ENCODE measurements at regions not wholly inside any gene's neighbourhood (a gene's known extent, or its start where the extent isn't known, plus 50 kb on each side); places are given as distances from the start of the nearest gene placed in this dataset.

DNA sequence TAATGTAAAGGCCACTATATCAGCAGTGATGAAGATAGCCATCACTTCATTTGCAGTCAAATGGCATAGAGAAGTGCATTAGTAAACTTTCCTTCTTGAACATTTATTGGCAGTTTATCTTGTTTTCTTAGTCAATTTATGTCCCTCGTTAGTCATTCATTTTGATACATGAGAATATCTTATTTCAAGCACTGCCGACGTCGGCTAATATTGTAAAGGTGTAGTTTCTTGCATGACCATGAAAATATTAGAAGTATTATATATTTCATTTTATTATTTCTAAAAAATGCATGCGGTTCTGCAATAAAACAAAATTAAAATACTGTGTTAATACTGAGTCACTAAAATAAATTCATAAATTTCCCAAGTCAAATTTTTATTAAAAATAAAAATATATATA is 751.6 kb upstream of the ROBO1 start:
- H3K4me3 ChIP-seq (ENCODE audit: low read depth, low read length) = no peak overlapping the region
- H3K36me3 ChIP-seq (ENCODE audit: control insufficient read depth, insufficient read depth, low read length) = no peaks in the 10 kb centered on the region
- DNase-seq (ENCODE audit: low read depth) = no peak
- TF ChIP-seq, protein P1, sequence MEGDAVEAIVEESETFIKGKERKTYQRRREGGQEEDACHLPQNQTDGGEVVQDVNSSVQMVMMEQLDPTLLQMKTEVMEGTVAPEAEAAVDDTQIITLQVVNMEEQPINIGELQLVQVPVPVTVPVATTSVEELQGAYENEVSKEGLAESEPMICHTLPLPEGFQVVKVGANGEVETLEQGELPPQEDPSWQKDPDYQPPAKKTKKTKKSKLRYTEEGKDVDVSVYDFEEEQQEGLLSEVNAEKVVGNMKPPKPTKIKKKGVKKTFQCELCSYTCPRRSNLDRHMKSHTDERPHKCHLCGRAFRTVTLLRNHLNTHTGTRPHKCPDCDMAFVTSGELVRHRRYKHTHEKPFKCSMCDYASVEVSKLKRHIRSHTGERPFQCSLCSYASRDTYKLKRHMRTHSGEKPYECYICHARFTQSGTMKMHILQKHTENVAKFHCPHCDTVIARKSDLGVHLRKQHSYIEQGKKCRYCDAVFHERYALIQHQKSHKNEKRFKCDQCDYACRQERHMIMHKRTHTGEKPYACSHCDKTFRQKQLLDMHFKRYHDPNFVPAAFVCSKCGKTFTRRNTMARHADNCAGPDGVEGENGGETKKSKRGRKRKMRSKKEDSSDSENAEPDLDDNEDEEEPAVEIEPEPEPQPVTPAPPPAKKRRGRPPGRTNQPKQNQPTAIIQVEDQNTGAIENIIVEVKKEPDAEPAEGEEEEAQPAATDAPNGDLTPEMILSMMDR (IDR thresholded peaks at IDR 0.05; ENCODE audit: insufficient read depth, low read length, poor library complexity, severe bottlenecking) = no peak
- no peaks in the 10 kb centered on the region for H3K27me3 ChIP-seq (ENCODE audit: control insufficient read depth, insufficient read depth, low read length)

DNA sequence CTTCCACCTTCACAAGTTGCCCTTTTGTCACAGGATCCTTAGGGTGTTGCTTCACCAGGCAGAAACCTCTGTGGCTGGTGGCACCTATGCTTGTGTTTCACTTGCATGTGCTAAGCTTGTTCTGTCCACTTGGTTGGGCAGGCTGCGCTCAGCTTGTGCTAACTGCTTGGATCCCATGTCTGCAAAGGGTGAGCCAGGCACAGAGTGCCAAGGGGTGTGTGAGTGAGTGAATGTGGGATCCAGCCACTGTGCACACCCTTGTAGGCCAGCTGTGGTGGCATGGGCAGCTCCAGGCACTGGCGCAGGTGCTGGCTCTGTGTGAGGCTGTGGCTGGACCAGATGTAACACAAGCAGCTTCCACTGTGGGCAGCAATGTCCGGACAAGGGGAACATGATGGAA is 728.7 kb upstream of the ROBO1 start:
- Histone ChIP-seq H3K36me3 (ENCODE audit: control insufficient read depth, insufficient read depth, low read length) (no peaks in the 10 kb centered on the region), H3K27me3 (ENCODE audit: control insufficient read depth, insufficient read depth, low read length) (no peaks in the 10 kb centered on the region), H3K4me3 (ENCODE audit: low read depth, low read length) (no peak overlapping the region)
- TF ChIP-seq, protein P1 (IDR thresholded peaks at IDR 0.05; ENCODE audit: insufficient read depth, low read length, poor library complexity, severe bottlenecking) = no peak
- no peak for DNase-seq (ENCODE audit: low read depth)

DNA sequence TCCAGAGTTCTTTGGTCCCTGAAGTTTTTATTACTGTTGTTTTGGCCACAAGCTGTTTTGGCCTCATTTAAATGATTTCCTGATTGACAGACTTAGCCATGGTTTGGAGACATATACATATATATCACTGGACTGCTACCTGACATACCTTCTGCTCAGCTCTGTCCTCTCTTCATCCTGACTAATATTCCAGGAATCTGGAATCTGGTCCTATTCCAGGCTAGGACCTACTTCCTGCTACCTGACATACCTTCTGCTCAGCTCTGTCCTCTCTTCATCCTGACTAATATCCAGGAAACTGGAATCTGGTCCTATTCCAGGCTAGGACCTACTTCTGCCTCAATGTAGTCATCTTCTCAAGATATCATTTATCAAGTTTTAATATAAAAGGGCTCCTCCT is 724.4 kb upstream of the ROBO1 start:
- Histone ChIP-seq H3K36me3 (ENCODE audit: control insufficient read depth, insufficient read depth, low read length) (no peaks in the 10 kb centered on the region), H3K4me3 (ENCODE audit: low read depth, low read length) (no peak overlapping the region), H3K27me3 (ENCODE audit: control insufficient read depth, insufficient read depth, low read length) (no peaks in the 10 kb centered on the region)
- TF ChIP-seq, protein P1 (IDR thresholded peaks at IDR 0.05; ENCODE audit: insufficient read depth, low read length, poor library complexity, severe bottlenecking) = no peak
- DNase-seq (ENCODE audit: low read depth) = no peak

DNA sequence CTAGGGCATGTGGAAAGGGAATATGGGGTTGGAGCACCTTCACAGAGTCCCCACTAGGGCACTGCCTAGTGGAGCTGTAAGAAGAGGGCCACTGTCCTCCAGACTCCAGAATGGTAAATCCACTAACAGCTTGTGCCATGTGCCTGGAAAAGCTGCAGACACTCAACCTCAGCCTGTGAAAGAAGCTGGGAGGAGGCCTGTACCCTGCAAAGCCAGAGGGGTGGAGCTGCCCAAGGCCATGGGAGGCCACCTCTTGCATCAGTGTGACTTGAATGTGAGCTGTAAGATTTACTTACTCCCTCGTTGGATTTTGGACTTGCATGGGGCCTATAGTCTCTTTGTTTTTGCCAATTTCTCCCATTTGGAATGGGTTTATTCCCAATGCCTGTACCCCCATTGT is 705.2 kb upstream of the ROBO1 start:
- Histone ChIP-seq H3K36me3 (ENCODE audit: control insufficient read depth, insufficient read depth, low read length) (no peaks in the 10 kb centered on the region), H3K27me3 (ENCODE audit: control insufficient read depth, insufficient read depth, low read length) (no peaks in the 10 kb centered on the region), H3K4me3 (ENCODE audit: low read depth, low read length) (no peak overlapping the region)
- no peak for DNase-seq (ENCODE audit: low read depth)
- TF ChIP-seq, protein P1 (IDR thresholded peaks at IDR 0.05; ENCODE audit: insufficient read depth, low read length, poor library complexity, severe bottlenecking) = no peak

DNA sequence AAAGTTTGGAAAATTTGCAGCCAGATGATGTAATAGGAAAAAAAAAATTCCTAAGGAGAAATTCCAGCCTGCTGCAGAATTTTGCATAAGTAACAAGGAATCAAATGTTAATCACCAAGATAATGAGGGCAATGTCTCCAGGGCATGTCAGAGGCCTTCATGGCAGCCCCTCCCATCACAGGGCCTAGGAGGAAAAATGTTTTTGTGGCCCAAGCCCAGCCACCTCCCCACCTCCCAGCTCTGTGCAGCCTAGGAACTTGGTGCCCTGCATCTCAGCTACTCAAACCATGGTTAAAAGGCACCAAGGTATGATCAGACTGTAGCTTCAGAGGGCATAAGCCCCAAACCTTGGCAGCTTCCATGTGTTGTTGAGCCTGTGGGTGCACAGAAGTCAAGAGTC is 704.7 kb upstream of the ROBO1 start:
- TF ChIP-seq, protein P1 (IDR thresholded peaks at IDR 0.05; ENCODE audit: insufficient read depth, low read length, poor library complexity, severe bottlenecking) = no peak
- H3K4me3 ChIP-seq (ENCODE audit: low read depth, low read length) = no peak overlapping the region
- no peaks in the 10 kb centered on the region for H3K27me3 ChIP-seq (ENCODE audit: control insufficient read depth, insufficient read depth, low read length)
- H3K36me3 ChIP-seq (ENCODE audit: control insufficient read depth, insufficient read depth, low read length) = no peaks in the 10 kb centered on the region
- DNase-seq (ENCODE audit: low read depth) = no peak

DNA sequence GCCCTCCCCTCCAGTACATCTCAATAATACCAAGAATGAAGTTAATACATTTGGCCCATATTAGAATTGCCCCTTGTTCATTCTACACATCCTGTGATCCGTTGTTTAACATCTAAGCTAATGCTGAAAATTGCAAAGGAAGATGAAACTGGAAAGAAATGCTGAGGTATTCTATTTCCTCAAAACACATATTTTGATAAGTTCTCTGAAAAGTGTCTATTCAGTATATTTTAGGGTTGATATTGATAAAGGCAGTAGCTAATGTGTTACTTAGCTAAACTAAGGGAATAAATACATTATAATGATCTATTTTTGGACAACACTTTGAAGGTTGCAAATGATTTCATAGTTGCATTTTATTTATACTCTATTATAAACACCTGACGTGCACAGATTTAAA is 702.6 kb upstream of the ROBO1 start:
- TF ChIP-seq, protein P1 (IDR thresholded peaks at IDR 0.05; ENCODE audit: insufficient read depth, low read length, poor library complexity, severe bottlenecking) = no peak

More for the DNA sequence above, 702.6 kb upstream of the ROBO1 start:
- Histone ChIP-seq H3K36me3 (ENCODE audit: control insufficient read depth, insufficient read depth, low read length) (no peaks in the 10 kb centered on the region), H3K4me3 (ENCODE audit: low read depth, low read length) (no peak overlapping the region), H3K27me3 (ENCODE audit: control insufficient read depth, insufficient read depth, low read length) (no peaks in the 10 kb centered on the region)
- DNase-seq (ENCODE audit: low read depth) = no peak

Data from kidney epithelial cell (primary cell).